BJ (cell line): ENCODE measurements at regions not wholly inside any gene's neighbourhood (a gene's known extent, or its start where the extent isn't known, plus 50 kb on each side); places are given as distances from the start of the nearest gene placed in this dataset.

Experiments used
- CTCF ChIA-PET: fragments of 350-600 bp; formaldehyde crosslinking; extraction: SDS; loops from one replicate; lab custom pipeline; 2021; ENCODE audit warnings: antibody characterized with exemption, inconsistent platforms; lab: Yijun Ruan, JAX
- POLR2A ChIA-PET: fragments of 300-600 bp; sonication (Branson Sonifier 250); formaldehyde crosslinking; extraction: SDS; loops from one replicate; lab custom pipeline; 2021; ENCODE audit warnings: antibody characterized with exemption; lab: Charles Lee
- DNase-seq: peaks from one replicate; pipeline ENCODE4 v3.0.0-alpha.2; 2011; ENCODE audit warnings: low read depth
- H3K27me3 ChIP-seq: 2 replicates; pipeline ENCODE4 v1.6.0; 2011; ENCODE audit warnings: low read length; ENCODE audit not compliant: control insufficient read depth, insufficient read depth
- H3K36me3 ChIP-seq: 2 replicates; pipeline ENCODE4 v1.5.1; 2011; ENCODE audit warnings: low read length; ENCODE audit not compliant: control insufficient read depth, insufficient read depth
- H3K4me3 ChIP-seq: 2 replicates; pipeline ENCODE4 v1.5.1; 2011; ENCODE audit warnings: low read depth, mild to moderate bottlenecking, control low read depth, low read length
- TF ChIP-seq, protein P1 (sequence below): IDR thresholded peaks from 2 replicates; pipeline ENCODE4 v1.5.1; 2011; ENCODE audit warnings: low read depth, mild to moderate bottlenecking, control low read depth, inconsistent platforms, low read length, moderate library complexity; ENCODE audit not compliant: insufficient read depth

DNA sequence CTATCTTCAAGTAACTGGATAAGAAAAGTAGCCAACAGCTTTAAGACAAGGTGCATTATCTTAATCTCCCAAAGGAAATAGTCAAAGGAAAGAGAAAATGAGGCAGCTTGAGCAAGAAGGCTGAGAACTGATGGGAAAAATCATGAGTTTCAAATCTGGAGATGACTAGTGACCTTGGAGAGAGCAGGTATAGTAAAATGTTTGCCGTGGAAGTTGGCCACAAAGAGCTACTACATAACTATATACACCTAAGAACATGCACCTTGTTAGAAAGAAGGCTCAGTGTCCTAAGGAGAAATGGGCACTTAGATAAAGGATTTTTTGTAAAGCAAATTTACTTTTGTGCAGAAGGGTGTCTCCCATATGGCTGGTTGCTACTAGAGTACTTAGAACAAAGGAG, 80.8 kb upstream of the FSHB start:
- Histone ChIP-seq H3K36me3 (no peaks in the 10 kb centered on the region), H3K27me3 (no peaks in the 10 kb centered on the region), H3K4me3 (no peak overlapping the region)
- ChIA-PET POLR2A (no interaction called here), CTCF (interaction anchor here (1.3 kb wide), 1 partner anchor 20 kb away, joined by 3 read pairs; no protein-coding TSS in a partner anchor)
- no peak for DNase-seq
- TF ChIP-seq, protein P1, sequence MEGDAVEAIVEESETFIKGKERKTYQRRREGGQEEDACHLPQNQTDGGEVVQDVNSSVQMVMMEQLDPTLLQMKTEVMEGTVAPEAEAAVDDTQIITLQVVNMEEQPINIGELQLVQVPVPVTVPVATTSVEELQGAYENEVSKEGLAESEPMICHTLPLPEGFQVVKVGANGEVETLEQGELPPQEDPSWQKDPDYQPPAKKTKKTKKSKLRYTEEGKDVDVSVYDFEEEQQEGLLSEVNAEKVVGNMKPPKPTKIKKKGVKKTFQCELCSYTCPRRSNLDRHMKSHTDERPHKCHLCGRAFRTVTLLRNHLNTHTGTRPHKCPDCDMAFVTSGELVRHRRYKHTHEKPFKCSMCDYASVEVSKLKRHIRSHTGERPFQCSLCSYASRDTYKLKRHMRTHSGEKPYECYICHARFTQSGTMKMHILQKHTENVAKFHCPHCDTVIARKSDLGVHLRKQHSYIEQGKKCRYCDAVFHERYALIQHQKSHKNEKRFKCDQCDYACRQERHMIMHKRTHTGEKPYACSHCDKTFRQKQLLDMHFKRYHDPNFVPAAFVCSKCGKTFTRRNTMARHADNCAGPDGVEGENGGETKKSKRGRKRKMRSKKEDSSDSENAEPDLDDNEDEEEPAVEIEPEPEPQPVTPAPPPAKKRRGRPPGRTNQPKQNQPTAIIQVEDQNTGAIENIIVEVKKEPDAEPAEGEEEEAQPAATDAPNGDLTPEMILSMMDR, result no peak

DNA sequence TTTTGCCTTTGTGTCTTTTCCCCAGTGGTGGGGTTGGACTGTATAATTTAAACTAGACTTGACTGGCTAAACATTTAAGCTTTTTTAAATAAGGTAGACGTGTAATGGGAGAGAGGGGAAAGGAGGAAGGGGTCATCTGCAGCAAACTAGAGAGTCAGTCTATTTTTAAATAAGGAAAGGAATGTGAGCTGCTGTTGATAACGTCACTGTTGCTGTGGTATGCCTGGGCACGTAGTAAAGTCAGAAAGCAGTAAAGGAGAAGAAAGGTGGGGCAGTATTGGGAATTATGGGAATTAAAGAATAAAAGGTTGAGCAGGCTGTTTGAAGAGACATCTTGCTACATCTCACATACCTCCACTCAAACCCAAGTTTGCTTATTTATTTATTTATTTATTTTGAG, 80.4 kb upstream of the FSHB start:
- POLR2A ChIA-PET, result no interaction called here
- CTCF ChIA-PET, result interaction anchor here (1.3 to 1.5 kb wide), 2 partner anchors 8 to 20 kb away, joined by 3 to 6 read pairs; no protein-coding TSS in a partner anchor
- no peak for DNase-seq

DNA sequence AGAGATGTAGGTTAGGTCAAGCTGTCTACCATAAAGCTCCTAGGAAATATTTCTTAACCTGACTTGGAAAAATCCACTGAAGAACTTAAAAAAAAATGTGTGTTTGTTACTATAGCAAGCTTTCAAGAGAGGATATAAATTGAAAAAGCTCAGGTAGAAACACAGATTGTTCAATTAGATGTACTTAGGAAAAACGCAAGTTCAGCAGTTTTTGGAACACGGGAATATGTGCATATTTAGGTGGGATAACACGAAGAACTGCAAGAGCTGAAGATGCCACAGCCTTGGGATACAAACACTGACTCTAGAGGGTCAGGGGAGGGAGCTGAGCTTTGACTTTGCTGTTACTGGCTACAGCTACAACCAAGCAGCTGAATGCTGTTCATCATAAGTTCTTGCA, 77.8 kb upstream of the FSHB start:
- POLR2A ChIA-PET, result no interaction called here
- Histone ChIP-seq H3K4me3 (no peak overlapping the region), H3K36me3 (no peaks in the 10 kb centered on the region), H3K27me3 (no peaks in the 10 kb centered on the region)
- no peak for DNase-seq
- TF ChIP-seq, protein P1, result no peak
- CTCF ChIA-PET, result interaction anchor here (1.6 kb wide), 1 partner anchor 10 kb away, joined by 14 read pairs; no protein-coding TSS in a partner anchor

More for the DNA sequence above, 80.4 kb upstream of the FSHB start:
- Histone ChIP-seq H3K27me3 (no peaks in the 10 kb centered on the region), H3K4me3 (no peak overlapping the region), H3K36me3 (no peaks in the 10 kb centered on the region)
- TF ChIP-seq, protein P1, result no peak

DNA sequence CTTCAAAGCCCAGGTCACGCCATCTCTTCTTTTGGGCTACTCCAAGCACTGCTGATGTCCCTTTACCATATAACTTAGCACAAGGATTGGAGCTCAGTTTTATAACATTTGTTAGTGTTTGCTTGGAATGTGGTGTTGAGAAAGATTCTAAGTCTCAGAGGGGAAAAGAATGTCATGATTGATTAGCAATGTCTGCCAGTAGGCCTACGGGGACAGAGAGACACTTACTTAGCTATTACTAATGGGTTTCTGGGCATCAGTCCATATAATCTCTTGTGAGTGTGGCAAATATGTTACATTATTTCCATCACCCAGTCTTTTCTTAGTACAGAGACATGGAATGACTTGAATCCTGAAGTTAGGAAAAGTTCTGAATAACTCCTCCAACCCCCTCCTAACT, 75.4 kb upstream of the FSHB start:
- DNase-seq, result no peak
- ChIA-PET CTCF (interaction anchor here (1.1 to 1.8 kb wide), 2 partner anchors 10 to 12 kb away, joined by 3 to 10 read pairs; no protein-coding TSS in a partner anchor), POLR2A (no interaction called here)
- Histone ChIP-seq H3K36me3 (no peaks in the 10 kb centered on the region), H3K27me3 (no peaks in the 10 kb centered on the region), H3K4me3 (no peak overlapping the region)
- TF ChIP-seq, protein P1, result no peak

DNA sequence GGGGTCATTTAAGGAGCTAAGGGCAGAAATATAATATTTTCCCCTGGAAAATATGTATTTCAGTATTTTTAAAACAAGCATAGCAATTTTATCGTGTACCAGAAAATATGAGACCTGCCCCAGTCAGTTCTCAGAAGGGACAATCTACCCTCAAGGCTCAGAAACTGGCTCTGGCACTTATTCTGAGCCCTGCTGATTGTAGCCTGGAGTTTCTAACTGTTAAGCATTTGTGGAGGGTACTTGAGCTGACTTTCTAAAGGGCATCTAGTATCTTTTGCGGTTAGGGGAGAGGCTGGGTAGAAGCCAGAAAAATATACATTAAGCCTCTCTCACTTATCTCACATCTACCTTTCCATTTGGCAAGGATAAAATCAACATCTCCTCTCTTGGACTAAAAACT, 71.3 kb upstream of the FSHB start:
- CTCF ChIA-PET, result no interaction called here
- TF ChIP-seq, protein P1, result no peak
- Histone ChIP-seq H3K27me3 (no peaks in the 10 kb centered on the region), H3K4me3 (no peak overlapping the region), H3K36me3 (no peaks in the 10 kb centered on the region)
- DNase-seq, result no peak
- POLR2A ChIA-PET, result no interaction called here
